GM12892 (cell line): ENCODE measurements at regions not wholly inside any gene's neighbourhood (a gene's known extent, or its start where the extent isn't known, plus 50 kb on each side); places are given as distances from the start of the nearest gene placed in this dataset.

Experiments
- POLR2A ChIP-seq: IDR thresholded peaks from 2 replicates; pipeline ENCODE4 v1.6.1; 2011; ENCODE audit warnings: low read depth, low read length, control low read depth
- POLR2AphosphoS5 ChIP-seq: IDR thresholded peaks from 2 replicates; pipeline ENCODE4 v1.6.1; 2011; ENCODE audit warnings: low read depth, low read length, control low read depth
- TAF1 ChIP-seq: IDR thresholded peaks from 2 replicates; pipeline ENCODE4 v1.6.1; 2011; ENCODE audit warnings: low read depth, mild to moderate bottlenecking, control low read depth, low read length, borderline replicate concordance

DNA sequence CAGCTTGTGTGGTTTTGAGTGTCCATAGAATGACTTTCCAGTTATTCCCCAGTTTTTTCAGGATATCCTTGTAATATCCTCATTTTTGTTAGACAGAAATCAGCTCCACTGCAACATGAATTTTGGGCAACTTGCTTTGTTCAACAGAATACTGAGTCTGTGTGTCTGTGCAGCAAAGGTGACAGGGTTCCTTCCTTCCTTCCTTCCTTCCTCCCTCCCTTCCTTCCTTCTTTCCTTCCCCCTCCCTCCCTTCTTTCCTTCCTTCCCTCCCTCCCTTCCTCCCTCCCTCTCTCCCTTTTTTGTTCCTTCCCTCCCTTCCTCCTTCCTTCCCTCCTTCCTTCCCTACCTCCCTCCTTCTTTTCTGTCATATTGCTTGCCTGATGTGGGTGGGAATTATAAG is 496.5 kb downstream of the EPM2A start:
- no peak for TF ChIP-seq POLR2AphosphoS5
- TF ChIP-seq TAF1 = no peak
- no peak for TF ChIP-seq POLR2A
